Neuronal stem cell (in vitro differentiated cells): ENCODE measurements at regions not wholly inside any gene's neighbourhood (a gene's known extent, or its start where the extent isn't known, plus 50 kb on each side); places are given as distances from the start of the nearest gene placed in this dataset.

Experiments used
- DNase-seq: peaks from one replicate; pipeline ENCODE4 v3.0.0-alpha.2; 2013; ENCODE audit warnings: low spot score
- H2AFZ ChIP-seq: one replicate; pipeline ENCODE4 v1.6.1; 2013; ENCODE audit warnings: mild to moderate bottlenecking, low read length, inconsistent platforms
- H2AK5ac ChIP-seq: 2 replicates; pipeline ENCODE4 v1.6.1; 2013; ENCODE audit warnings: low read depth, mild to moderate bottlenecking, inconsistent platforms, low read length, moderate library complexity, mixed read lengths
- H2BK120ac ChIP-seq: 2 replicates; pipeline ENCODE4 v1.6.1; 2013; ENCODE audit warnings: low read depth, mild to moderate bottlenecking, inconsistent platforms, low read length, moderate library complexity, mixed read lengths
- H2BK12ac ChIP-seq: one replicate; pipeline ENCODE4 v1.6.1; 2013; ENCODE audit warnings: low read length, inconsistent platforms
- H2BK15ac ChIP-seq: 2 replicates; pipeline ENCODE4 v1.6.1; 2013; ENCODE audit warnings: mild to moderate bottlenecking, low read length, inconsistent platforms, mixed read lengths
- H2BK5ac ChIP-seq: one replicate; pipeline ENCODE4 v1.6.1; 2013; ENCODE audit warnings: inconsistent platforms, mild to moderate bottlenecking, low read length, moderate library complexity
- H3K14ac ChIP-seq: one replicate; pipeline ENCODE4 v1.6.1; 2013; ENCODE audit warnings: low read length, inconsistent platforms
- H3K18ac ChIP-seq: 2 replicates; pipeline ENCODE4 v1.6.1; 2013; ENCODE audit warnings: low read length, inconsistent platforms
- H3K23ac ChIP-seq: 2 replicates; pipeline ENCODE4 v1.6.1; 2013; ENCODE audit warnings: low read depth, mild to moderate bottlenecking, mixed read lengths, low read length, inconsistent platforms; ENCODE audit not compliant: poor library complexity
- H3K27ac ChIP-seq: replicated peaks from 3 replicates; pipeline ENCODE4 v1.5.1; 2013; ENCODE audit warnings: low read length, inconsistent platforms
- H3K27me3 ChIP-seq, 3 experiments: 2 replicates each; pipeline ENCODE4 v1.6.1; 2013; ENCODE audit warnings: low read length in 3 of 3, mild to moderate bottlenecking in 2 of 3, inconsistent platforms in 1 of 3, low read depth in 1 of 3, mixed read lengths in 1 of 3, moderate library complexity in 1 of 3; ENCODE audit not compliant: control insufficient read depth in 3 of 3, insufficient read depth in 3 of 3
- H3K36me3 ChIP-seq, 2 donors: replicated peaks in 1 of 2; 2 replicates each; pipeline ENCODE4 v1.6.1; 2013; ENCODE audit warnings: low read length in 2 of 2; ENCODE audit not compliant: control insufficient read depth in 2 of 2, insufficient read depth in 2 of 2
- H3K4ac ChIP-seq: 2 replicates; pipeline ENCODE4 v1.6.1; 2013; ENCODE audit warnings: inconsistent platforms, mild to moderate bottlenecking, low read length, moderate library complexity
- H3K4me1 ChIP-seq, 2 donors: 1 replicate in 1 of 2; 2 replicates in 1 of 2; pipeline ENCODE4 v1.6.1; 2013; ENCODE audit warnings: low read length in 2 of 2, low read depth in 1 of 2; ENCODE audit not compliant: control insufficient read depth in 2 of 2, insufficient read depth in 1 of 2
- H3K4me2 ChIP-seq: one replicate; pipeline ENCODE4 v1.6.1; 2013; ENCODE audit warnings: mild to moderate bottlenecking, low read length, inconsistent platforms; ENCODE audit not compliant: insufficient read depth, poor library complexity, severe bottlenecking
- H3K4me3 ChIP-seq, 2 donors: 2 replicates each; pipeline ENCODE4 v1.5.1; 2013; ENCODE audit warnings: low read length in 2 of 2, mild to moderate bottlenecking in 2 of 2, inconsistent platforms in 1 of 2, moderate library complexity in 1 of 2
- H3K79me1 ChIP-seq: one replicate; pipeline ENCODE4 v1.6.1; 2013; ENCODE audit warnings: low read depth, mild to moderate bottlenecking, inconsistent platforms, low read length, moderate library complexity
- H3K9ac ChIP-seq: one replicate; pipeline ENCODE4 v1.6.1; 2013; ENCODE audit warnings: mild to moderate bottlenecking, low read depth, low read length, inconsistent platforms; ENCODE audit not compliant: poor library complexity
- H3K9me3 ChIP-seq, 2 donors: replicated peaks in 1 of 2; 2 replicates each; pipeline versions ENCODE3 to v1.6.1; 2013; ENCODE audit warnings: low read length in 2 of 2, mild to moderate bottlenecking in 2 of 2, inconsistent platforms in 1 of 2, low read depth in 1 of 2, mixed read lengths in 1 of 2, moderate library complexity in 1 of 2; ENCODE audit not compliant: control insufficient read depth in 2 of 2, insufficient read depth in 1 of 2
- H4K8ac ChIP-seq: one replicate; pipeline ENCODE4 v1.6.1; 2013; ENCODE audit warnings: low read depth, mild to moderate bottlenecking, inconsistent platforms, low read length, moderate library complexity
- H4K91ac ChIP-seq: one replicate; pipeline ENCODE4 v1.6.1; 2013; ENCODE audit warnings: low read length, low read depth, mild to moderate bottlenecking, inconsistent platforms; ENCODE audit not compliant: poor library complexity
- WGBS, 2 donors: extraction: QIAGEN DNeasy Blood & Tissue Kit; methylation state at CpG; one replicate each; pipeline ENCODE4 v1.1.7; 2013; ENCODE audit warnings: missing lambda C conversion rate in 2 of 2, mixed read lengths in 1 of 2; ENCODE audit not compliant: insufficient read length in 2 of 2, insufficient replicate concordance in 1 of 2; ENCODE audit errors: extremely low coverage in 2 of 2; 5-methylcytosine and 5-hydroxymethylcytosine counted together

DNA sequence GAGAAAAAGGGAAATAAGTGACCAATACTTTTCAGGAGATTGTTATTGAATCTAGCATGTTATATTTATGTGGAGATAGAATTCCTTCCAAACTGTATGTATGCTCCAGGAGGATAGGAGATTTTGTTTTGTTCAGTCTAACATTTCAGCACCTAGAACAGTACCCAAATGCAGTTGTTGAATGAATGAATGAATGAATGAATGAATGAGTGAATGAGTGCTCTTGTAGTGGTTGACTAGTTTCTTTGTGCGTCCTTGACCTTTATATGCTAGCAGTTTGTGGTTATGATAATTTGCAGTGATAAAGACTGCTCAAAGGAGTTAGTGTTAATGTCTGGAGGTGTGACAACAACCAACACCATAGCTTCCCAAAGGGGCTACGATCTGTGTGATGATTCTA, 663.5 kb upstream of the GOT2 start:
- no peak overlapping the region for H3K4ac ChIP-seq
- H3K18ac ChIP-seq: no peak overlapping the region
- H3K14ac ChIP-seq: no peak overlapping the region
- no peak overlapping the region for H2AFZ ChIP-seq
- H2BK5ac ChIP-seq: no peak overlapping the region
- no peak overlapping the region for H3K23ac ChIP-seq
- H3K4me1 ChIP-seq: no peaks in the 10 kb centered on the region
- no peak overlapping the region for H4K8ac ChIP-seq
- no peak overlapping the region for H2AK5ac ChIP-seq
- no peak overlapping the region for H2BK12ac ChIP-seq
- no peak overlapping the region for H2BK120ac ChIP-seq
- WGBS, 2 donors: no CpG with 5 or more reads among the region's 2 CpGs
- H3K9ac ChIP-seq: no peak overlapping the region
- no peak overlapping the region for H4K91ac ChIP-seq
- H3K9me3 ChIP-seq: no peaks in the 10 kb centered on the region
- H3K27ac ChIP-seq: no peak overlapping the region
- no peaks in the 10 kb centered on the region for H3K79me1 ChIP-seq
- no peak overlapping the region for H3K4me2 ChIP-seq
- no peaks in the 10 kb centered on the region for H3K36me3 ChIP-seq
- DNase-seq: no peak
- no peak overlapping the region for H2BK15ac ChIP-seq
- H3K27me3 ChIP-seq: no peaks in the 10 kb centered on the region
- no peak overlapping the region for H3K4me3 ChIP-seq

DNA sequence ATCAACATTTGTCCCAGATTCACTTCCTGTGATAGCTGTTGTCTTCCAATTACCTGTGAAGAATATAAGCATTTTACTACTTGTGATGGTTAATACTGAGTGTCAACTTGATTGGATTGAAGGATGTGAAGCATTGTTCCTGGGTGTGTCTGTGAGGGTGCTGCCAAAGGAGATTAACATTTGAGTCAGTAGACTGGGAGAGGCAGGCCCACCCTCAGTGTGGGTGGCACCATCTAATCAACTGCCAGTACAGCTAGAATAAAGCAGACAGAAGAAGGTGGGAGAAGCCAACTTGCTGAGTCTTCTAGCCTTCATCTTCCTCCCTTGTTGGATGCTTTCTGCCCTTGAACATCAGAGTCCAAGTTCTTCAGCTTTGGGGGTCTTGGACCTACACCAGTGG, 660.4 kb upstream of the GOT2 start:
- Histone ChIP-seq H3K9me3 (no peaks in the 10 kb centered on the region), H3K14ac (no peak overlapping the region), H2BK120ac (no peak overlapping the region), H3K79me1 (no peaks in the 10 kb centered on the region), H3K9ac (no peak overlapping the region), H3K4me2 (no peak overlapping the region), H3K4ac (no peak overlapping the region), H2AK5ac (no peak overlapping the region), H2BK15ac (no peak overlapping the region), H3K18ac (no peak overlapping the region), H2AFZ (no peak overlapping the region), H3K4me1 (no peaks in the 10 kb centered on the region), H3K27ac (no peak overlapping the region), H3K27me3 (no peaks in the 10 kb centered on the region), H3K23ac (no peak overlapping the region), H2BK5ac (no peak overlapping the region), H4K8ac (no peak overlapping the region), H3K4me3 (no peak overlapping the region), H4K91ac (no peak overlapping the region), H3K36me3 (no peaks in the 10 kb centered on the region), H2BK12ac (no peak overlapping the region)
- no peak for DNase-seq

DNA sequence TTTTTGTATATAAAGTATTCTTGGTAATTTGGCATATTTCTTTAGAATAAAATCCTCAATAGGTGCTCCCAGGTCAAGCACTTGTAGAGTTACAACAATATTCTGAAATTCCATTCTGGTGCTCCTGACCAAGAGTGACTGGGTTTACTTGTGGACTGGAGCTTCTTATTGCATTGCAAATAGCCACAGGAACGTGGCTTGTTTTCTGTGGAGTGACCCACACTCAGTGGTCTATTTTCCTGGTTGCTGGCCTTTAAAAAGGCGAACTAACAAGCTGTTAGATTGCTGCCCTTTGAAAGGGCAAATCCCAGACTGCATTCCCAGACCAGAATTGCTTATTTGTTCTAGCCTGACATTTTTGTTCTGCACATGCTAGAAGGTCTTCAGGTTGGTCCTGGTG, 658.8 kb upstream of the GOT2 start:
- Histone ChIP-seq H3K36me3 (no peaks in the 10 kb centered on the region), H3K27me3 (no peaks in the 10 kb centered on the region), H3K27ac (no peak overlapping the region), H3K23ac (no peak overlapping the region), H3K4ac (no peak overlapping the region), H3K14ac (no peak overlapping the region), H2BK15ac (no peak overlapping the region), H4K8ac (no peak overlapping the region), H2BK12ac (no peak overlapping the region), H4K91ac (no peak overlapping the region), H3K18ac (no peak overlapping the region), H2AK5ac (no peak overlapping the region), H2BK120ac (no peak overlapping the region), H3K4me2 (no peak overlapping the region), H2BK5ac (no peak overlapping the region), H3K4me1 (no peaks in the 10 kb centered on the region), H2AFZ (no peak overlapping the region), H3K4me3 (no peak overlapping the region), H3K79me1 (no peaks in the 10 kb centered on the region), H3K9ac (no peak overlapping the region), H3K9me3 (no peaks in the 10 kb centered on the region)
- DNase-seq: no peak
- no CpG with 5 or more reads among the region's 2 CpGs for WGBS, 2 donors

DNA sequence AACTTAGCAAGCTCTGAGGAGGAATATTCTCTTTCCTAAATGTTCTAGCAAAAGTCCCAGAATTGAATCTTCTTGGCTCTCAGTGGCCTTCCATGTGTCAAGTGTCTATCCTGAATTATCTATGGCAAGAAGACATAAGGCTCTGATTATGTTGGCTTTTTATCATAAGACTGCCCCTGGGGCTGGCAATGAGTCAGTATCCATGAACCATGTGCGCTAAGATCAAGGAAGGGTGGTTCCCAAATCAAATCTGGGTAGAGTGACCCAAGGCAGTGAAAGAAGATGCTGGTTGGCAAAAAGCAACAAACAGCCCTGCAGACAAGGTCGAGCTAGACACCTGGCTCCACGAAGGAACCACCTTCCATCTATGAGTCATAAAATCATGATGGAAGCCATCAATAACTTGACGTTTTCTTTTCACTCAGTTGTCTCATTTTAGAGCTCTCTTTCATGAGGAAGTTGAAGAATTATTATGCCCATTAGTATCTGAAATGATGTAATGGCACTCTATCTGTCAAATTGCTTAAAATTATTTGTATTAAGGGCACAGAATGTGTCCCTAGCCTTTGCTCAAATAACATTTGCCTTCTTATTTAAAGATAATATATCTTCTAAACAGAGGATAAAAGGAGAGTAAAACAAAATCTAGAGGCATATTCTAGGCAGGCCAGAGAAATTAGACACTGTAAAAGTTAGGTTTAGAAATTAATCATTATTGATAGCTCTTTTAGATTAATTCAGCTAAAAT, 657.7 kb upstream of the GOT2 start:
- H3K9me3 ChIP-seq: no peaks in the 10 kb centered on the region
- no peaks in the 10 kb centered on the region for H3K79me1 ChIP-seq
- no peak overlapping the region for H3K18ac ChIP-seq
- no peak for DNase-seq
- H3K14ac ChIP-seq: no peak overlapping the region
- H3K27me3 ChIP-seq: no peaks in the 10 kb centered on the region
- no peak overlapping the region for H2BK120ac ChIP-seq
- no peak overlapping the region for H4K91ac ChIP-seq
- WGBS, 2 donors: no CpG with 5 or more reads among the region's 4 CpGs
- H3K4ac ChIP-seq: no peak overlapping the region
- H3K4me3 ChIP-seq: no peak overlapping the region
- H3K23ac ChIP-seq: no peak overlapping the region
- H4K8ac ChIP-seq: no peak overlapping the region
- no peak overlapping the region for H2BK5ac ChIP-seq
- H3K9ac ChIP-seq: no peak overlapping the region
- no peak overlapping the region for H3K4me2 ChIP-seq
- no peaks in the 10 kb centered on the region for H3K36me3 ChIP-seq
- no peak overlapping the region for H3K27ac ChIP-seq
- H2AK5ac ChIP-seq: no peak overlapping the region
- no peak overlapping the region for H2BK15ac ChIP-seq
- no peak overlapping the region for H2AFZ ChIP-seq
- no peaks in the 10 kb centered on the region for H3K4me1 ChIP-seq
- H2BK12ac ChIP-seq: no peak overlapping the region
